HG02943 (cell line): ENCODE measurements at regions not wholly inside any gene's neighbourhood (a gene's known extent, or its start where the extent isn't known, plus 50 kb on each side); places are given as distances from the start of the nearest gene placed in this dataset.
"Not testable (repeated sequence)": the region's sequence is repeated elsewhere in the genome, so short reads cannot be mapped to it uniquely, and the experiment has no call there.

Source experiments
- ATAC-seq: cut with Tn5 transposase; IDR thresholded peaks from one replicate; pipeline ENCODE4 v1.9.1; 2021; ENCODE audit warnings: mild to moderate bottlenecking, low read depth, moderate library complexity; ENCODE audit not compliant: unreplicated experiment

- no peak for ATAC-seq
These were observed 660.6 kb downstream of the LRRIQ3 start for GRCh38 chr1:73537400-73537799.

- ATAC-seq: no peak
These were observed 680.3 kb downstream of the LRRIQ3 start for GRCh38 chr1:73517603-73518191.

- ATAC-seq: no peak
These were observed 681.5 kb downstream of the LRRIQ3 start for GRCh38 chr1:73516451-73516850.

GRCh38 chr1:73511038-73511437, 686.9 kb downstream of the LRRIQ3 start:
- ATAC-seq: no peak

- no peak for ATAC-seq
These were observed 697.8 kb downstream of the LRRIQ3 start for GRCh38 chr1:73500154-73500553.

GRCh38 chr1:73499671-73500070, 698.3 kb downstream of the LRRIQ3 start:
- no peak for ATAC-seq

GRCh38 chr1:73491621-73492020, 706.4 kb downstream of the LRRIQ3 start:
- no peak for ATAC-seq

- no peak for ATAC-seq
These were observed 722.6 kb downstream of the LRRIQ3 start for GRCh38 chr1:73475316-73475870.

GRCh38 chr1:73472810-73473209, 725.2 kb downstream of the LRRIQ3 start:
- no peak for ATAC-seq

- no peak for ATAC-seq
These were observed 730.2 kb downstream of the LRRIQ3 start for GRCh38 chr1:73467731-73468130.

GRCh38 chr1:73463873-73464272, 734.1 kb downstream of the LRRIQ3 start:
- no peak for ATAC-seq

GRCh38 chr1:73452522-73452921, 745.5 kb downstream of the LRRIQ3 start:
- ATAC-seq: no peak

GRCh38 chr1:73450668-73451067, 747.3 kb downstream of the LRRIQ3 start:
- ATAC-seq: not testable (repeated sequence)

GRCh38 chr1:73411479-73411878, 786.5 kb downstream of the LRRIQ3 start:
- no peak for ATAC-seq

GRCh38 chr1:73401666-73402065, 796.3 kb downstream of the LRRIQ3 start:
- ATAC-seq: no peak

- no peak for ATAC-seq
These were observed 815.0 kb downstream of the LRRIQ3 start for GRCh38 chr1:73382966-73383365.

GRCh38 chr1:73366734-73367413, 831.1 kb downstream of the LRRIQ3 start:
- no peak for ATAC-seq

GRCh38 chr1:73359001-73359400, 839.0 kb downstream of the LRRIQ3 start:
- ATAC-seq: no peak

GRCh38 chr1:73356485-73356884, 841.5 kb downstream of the LRRIQ3 start:
- ATAC-seq: no peak

GRCh38 chr1:73343947-73344346, 854.0 kb downstream of the LRRIQ3 start:
- no peak for ATAC-seq

- no peak for ATAC-seq
These were observed 864.0 kb downstream of the LRRIQ3 start for GRCh38 chr1:73333847-73334503.

- ATAC-seq: no peak
These were observed 866.2 kb downstream of the LRRIQ3 start for GRCh38 chr1:73331726-73332125.
